OCI-LY7 (cell line): ENCODE measurements at regions not wholly inside any gene's neighbourhood (a gene's known extent, or its start where the extent isn't known, plus 50 kb on each side); places are given as distances from the start of the nearest gene placed in this dataset.

Experiments
- CTCF ChIP-seq: fragments of 200-600 bp; sonication (generic); conservative IDR thresholded peaks from 2 replicates; pipeline ENCODE4 v1.5.1; 2014; ENCODE audit warnings: mild to moderate bottlenecking, antibody characterized with exemption, low read length, moderate library complexity, mixed read lengths
- EZH2phosphoT487 ChIP-seq: fragments of 200-600 bp; sonication (generic); IDR thresholded peaks from 2 replicates; pipeline ENCODE4 v1.6.1; 2018; ENCODE audit warnings: low read depth, borderline replicate concordance, mild to moderate bottlenecking, mixed run types, antibody characterized with exemption, low read length, moderate library complexity, mixed read lengths

DNA sequence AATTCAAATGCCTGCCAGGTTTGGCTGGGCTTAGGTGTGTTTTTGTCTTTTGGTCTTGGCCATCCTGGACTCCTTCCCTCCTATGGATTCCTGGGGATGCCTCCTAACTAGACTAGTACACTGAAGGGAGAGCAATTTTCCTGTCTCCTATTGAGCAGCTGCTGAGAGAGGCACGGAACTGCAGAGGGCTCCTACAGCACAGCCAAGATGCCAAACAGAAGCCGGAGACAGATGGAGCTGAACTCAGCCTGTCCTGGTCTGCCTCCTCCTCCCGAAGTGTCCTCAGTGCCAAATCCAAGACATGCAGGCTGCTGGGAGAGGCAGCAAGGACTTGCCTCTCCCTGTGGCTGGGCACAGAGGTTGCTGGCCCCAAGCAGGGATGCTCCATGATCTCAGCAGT, 256.6 kb upstream of the PROK2 start:
- TF ChIP-seq CTCF (no peak), EZH2phosphoT487 (no peak)
